Stimulated activated CD8-positive, alpha-beta memory T cell treated with anti-CD3 and anti-CD28 coated beads, Interleukin-2, amount 100 ng/mL, for 48 hours (primary cell): ENCODE measurements at regions not wholly inside any gene's neighbourhood (a gene's known extent, or its start where the extent isn't known, plus 50 kb on each side); places are given as distances from the start of the nearest gene placed in this dataset.
"Not testable (repeated sequence)": the region's sequence is repeated elsewhere in the genome, so short reads cannot be mapped to it uniquely, and the experiment has no call there.

Source experiments
- DNase-seq, 2 donors: peaks; one replicate each; pipeline ENCODE4 v3.0.0-alpha.2; 2020; ENCODE audit warnings: low read depth in 2 of 2

DNA sequence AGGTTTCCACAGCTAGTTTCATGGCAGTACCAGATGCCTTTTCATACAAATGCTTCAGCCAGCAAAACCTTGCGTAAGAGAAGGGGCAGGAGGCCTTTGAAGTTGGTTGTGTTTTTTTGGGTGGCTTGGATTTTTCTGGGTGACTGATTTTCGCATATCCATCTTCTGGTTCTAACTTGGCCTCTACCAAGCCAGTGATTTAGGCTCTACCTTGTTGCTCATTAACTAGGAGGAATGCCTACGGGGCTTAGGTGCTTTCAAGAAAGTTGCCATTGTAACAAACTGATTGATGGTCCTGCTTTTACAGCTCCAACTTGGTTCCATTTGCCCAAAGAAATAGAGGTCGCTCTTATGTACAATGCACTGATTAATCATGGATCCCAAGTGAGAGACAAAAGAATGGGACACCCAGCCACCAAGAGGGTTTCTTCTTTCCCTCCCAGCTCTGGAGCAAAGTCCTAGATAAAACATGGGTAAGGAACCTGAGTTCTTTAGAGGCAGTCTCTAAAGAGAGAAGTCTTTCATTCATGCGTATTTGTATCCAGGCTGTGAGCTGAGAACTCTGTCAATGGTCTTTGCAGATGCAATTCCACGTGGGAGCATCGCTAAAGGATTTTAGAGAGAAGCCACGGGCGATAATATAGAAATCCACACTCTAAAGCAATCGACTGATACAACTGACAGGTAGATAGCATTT is 92.1 kb upstream of the FGFR2 start:
- DNase-seq: no peak

DNA sequence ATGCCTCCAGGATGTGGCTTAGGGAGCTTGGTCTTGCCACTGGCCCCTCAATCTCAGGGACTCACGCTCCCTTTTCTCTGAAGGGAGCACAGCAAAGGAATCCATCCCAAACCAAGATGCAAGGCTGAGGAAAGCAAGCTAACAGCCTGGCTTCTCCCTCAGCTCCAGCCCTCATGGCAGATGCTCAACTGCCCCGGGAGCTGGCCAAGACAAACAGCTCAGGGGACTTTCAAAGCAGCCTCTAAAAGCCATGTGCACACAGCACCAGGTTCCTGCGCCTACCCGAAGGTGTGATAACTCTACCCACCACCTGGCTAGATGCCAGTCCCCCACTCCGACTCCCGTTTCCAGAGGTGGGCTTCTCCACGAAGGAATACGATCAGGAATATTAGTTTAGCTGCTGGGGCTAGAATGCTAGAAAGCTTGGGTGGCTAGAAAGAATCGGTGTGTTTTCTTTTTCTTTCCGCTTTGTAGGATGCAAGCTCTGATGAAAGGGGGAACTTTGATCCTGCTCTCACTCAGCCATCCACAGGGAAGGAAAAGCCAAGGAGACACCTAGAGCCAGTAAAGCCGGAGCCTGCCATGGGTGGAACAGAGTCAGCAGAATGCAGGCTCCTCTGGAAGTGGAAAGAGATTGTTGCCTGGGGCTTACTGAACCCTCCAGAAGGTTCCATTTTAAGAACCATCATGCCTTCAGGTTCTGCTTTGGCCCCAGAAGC is 89.0 kb upstream of the FGFR2 start:
- DNase-seq: no peak

DNA sequence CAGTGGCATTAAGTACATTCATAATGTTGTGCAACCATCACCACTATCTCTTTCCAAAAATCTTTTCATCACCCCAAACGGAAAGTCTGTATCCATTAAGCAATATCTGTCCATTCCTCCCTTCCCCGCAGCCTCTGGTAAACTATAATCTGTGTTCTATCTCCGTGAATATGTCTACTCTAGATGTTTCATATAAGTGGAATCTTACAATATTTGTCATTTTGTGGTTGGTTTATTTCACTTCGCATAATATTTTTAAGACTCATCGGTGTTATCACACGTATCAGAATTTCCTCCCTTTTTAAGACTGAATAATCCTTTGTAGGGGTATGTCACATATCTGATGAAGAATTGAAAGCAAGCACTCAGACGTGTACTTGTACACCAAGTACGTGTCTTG is 86.0 kb upstream of the FGFR2 start:
- no peak for DNase-seq

DNA sequence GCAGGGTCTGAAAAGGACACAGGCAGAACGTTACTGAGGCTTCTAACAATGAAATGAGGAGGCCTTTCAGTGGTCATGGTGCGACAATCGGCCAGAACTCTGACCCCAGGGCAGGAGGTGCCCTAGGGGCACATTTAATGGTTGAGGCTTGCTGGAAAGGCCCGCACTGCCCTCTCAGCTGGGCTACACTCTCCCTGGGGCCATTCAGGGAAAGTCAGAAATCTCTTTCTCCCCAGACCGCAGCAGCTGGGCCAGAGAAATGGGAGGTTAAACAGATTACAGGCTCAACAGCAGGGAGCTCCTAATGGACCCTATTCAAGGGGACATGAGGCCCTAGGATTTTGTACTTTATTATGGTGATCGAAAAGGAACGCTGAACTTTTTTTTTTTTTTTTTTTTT is 85.6 kb upstream of the FGFR2 start:
- DNase-seq: no peak

DNA sequence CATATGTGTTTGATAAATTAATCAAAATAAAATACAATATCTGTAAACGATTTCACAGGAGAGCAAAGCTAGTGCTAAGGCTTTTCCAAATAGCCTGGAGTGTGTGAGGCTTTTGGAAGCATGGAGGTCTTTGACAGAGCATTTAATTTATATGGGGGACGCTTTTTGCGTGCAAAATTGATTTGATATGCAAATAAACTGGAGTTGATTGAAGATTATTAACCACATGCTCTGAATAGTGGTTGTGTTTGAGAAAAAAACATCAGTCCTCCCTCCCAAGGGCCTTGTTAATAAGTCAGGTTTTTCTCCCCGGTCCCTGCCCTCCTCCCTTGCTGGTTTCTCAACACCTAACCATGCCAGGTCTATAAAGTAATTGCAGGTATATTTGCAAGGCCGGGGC is 85.1 kb upstream of the FGFR2 start:
- DNase-seq: no peak

DNA sequence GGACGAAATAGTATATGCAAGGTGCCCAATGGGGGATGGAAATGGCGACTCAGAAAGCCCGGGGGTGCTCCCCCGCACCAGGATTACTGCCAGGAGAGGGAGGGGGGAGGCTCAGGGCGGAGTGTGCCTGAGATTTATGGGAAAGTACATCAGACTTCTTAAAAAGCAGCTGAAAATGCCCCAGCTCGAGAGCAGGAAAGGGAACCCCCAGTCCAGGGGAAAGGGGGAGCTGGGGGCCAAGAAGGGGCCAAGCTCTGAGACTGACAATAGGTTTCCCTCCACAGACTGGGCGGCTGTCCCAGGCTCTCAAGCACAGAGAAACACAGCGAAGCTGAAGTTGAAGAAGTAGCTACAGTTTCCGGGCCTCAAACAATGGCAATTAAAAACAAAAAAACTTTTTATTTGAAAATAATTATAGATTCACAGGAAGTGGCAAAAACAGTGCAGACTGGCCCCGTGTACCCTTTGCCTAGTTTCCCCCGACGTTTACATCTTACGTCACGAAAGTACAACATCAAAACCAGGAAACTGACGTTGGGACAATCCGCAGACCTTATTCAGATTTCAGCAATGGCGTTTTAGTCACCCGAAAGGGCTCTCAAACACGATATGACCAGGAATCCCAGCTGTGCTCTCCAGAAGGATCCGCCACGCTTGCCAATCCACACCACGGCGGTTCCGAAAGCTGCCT is 83.9 kb upstream of the FGFR2 start:
- no peak for DNase-seq

DNA sequence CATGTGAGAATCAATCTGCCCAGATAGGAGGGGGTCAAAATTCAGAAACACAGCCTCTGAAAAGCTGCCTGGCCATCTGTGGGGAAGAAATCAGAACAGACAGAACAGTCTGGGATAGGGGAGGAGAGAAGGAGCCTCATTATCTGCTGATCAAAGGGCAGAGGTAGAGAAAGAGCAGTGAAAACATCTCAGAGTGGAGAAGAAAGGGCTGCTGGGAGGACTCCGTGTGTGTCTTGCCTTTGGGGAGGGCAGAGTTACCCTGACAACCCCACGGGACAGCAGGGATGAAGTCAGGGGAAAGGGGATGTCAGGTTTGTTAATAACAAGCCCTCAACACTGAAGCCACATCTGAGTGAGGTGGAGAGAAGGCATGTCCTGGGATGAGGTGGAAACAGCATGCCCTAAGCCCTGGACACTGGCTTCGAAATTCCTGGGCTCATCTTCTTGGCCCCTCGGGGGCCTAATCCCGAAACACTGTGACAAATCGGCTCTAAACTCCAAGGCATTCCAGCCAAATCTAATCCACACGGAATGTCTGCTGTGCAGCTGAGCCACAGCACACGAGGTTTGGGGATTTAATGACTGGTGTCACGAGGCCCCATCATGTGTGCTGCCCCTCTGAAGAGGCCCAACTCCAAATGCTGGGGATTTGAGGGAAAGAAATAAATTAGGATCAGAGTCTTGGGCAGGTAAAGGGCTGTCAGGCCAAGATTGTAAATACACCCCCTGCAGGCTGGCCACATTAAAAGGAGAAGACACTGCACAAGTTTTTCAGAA is 82.8 kb upstream of the FGFR2 start:
- no peak for DNase-seq

DNA sequence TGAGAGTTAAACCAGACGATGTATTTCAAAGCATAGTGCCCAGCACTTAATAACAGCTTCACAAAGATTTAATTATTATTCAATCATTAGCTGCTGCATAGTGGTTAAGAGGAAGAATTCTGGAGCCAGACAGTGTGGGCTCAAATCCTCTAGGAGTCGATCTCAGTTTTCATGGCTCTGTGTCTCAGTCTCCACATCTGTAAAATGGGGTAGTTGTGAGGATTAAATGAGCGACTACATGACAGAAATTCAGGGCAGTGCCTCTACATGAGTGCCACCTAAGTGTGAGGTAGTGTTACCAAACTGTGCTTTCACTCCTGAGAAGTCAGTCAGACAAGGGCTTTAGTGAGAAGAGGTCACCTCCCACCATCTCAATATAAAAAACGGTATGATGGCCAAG is 81.7 kb upstream of the FGFR2 start:
- DNase-seq: no peak

DNA sequence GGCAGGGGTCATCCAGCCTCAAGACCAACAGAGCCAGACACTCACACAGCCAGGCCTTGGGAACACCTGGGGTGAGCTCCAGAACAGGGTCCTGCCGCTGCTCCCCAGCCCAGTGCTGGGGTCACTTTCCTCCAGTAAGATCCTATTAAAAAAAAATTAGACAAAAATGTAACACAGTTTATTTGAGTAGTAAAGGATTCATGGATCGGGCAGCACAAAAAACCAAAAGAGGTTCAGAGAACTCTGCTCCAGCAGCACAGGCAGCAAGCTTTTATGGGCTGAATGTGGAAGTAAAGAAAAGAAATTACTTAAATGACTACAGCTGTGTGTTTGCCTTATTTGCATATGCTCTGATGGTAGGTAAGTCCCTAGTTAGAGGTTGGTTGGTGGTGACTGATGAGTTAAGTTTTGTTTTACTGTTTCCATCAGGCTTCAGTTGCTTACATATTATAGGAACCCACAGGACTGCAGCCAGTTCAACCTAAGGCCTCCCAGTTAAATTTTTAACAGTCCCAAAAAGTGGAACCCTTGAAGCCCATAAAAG is 80.5 kb upstream of the FGFR2 start:
- DNase-seq: no peak

DNA sequence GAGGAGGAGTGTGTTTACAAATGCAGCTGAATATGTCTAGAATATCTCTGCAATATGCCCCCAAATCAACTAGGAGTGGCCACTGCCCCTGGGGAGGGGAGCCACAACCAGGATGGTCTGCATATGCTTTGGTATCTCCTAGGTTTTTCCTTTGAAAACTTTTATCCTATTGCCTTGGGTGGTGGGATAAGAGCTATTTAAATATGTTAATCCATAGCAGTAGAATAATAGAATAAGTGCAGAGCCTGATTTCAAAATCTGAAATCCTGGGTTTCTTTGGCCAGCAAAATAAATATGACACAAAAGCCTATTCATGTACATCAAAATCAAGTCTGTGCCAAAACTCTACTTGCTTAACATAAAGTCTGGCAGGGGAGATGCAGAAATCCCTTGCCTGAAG is 79.6 kb upstream of the FGFR2 start:
- DNase-seq: no peak

DNA sequence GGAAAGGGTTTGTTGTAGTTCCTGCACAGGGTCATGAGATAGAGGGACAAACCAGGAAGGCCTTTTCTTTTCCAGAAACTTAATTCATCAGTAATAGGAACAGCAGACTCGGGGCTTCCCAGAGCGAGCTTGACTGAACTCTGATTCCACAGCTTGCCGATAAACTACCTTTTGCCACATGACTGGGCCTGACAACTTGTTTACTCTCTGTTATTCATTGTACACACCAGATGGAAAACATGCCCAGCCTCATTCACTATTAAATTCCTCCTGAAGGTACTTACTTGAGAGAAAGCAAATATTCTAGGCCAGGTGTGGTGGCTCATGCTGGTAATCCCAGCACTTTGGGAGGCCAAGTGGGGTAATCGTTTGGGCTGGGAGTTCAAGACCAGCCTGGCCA is 77.1 kb upstream of the FGFR2 start:
- DNase-seq: no peak

DNA sequence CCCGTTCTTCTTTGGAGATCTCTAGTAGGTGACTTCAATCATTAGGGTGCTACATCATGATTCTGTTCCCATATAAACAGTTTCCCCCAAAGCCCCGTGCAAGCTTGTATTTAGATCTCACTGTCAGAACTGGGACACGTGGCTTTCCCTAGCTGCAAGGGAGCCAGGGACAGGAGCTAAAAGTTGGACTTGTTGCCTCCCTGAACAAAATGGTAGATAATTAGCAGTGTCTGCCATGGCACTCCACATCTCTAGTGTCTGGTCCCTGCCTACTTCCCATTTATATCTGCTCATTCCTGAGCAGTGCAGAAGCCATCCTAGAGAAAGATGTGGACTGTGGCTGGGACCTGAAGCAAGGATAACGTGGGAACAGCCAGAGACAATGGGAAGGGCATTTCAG is 76.6 kb upstream of the FGFR2 start:
- DNase-seq: no peak

DNA sequence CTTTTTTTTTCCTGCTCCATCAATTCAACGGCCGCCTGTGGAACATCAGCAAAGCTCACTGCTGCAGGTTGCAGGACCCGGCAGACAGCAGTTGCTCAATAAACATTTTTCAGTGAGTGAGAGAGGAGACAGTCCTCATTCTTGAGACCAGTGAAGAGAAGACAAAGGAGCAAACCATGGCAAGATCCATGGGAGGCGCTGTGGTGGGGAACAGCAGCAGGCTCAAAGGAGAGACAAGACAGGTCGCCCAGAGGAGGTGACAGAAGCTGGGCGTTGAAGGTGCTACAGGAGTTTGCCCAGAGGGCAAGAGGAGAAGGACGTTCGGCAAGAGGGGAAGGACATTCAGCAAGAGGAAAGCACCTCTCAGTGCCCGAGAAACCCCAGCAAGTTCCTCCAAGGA is 74.5 kb upstream of the FGFR2 start:
- DNase-seq: no peak

DNA sequence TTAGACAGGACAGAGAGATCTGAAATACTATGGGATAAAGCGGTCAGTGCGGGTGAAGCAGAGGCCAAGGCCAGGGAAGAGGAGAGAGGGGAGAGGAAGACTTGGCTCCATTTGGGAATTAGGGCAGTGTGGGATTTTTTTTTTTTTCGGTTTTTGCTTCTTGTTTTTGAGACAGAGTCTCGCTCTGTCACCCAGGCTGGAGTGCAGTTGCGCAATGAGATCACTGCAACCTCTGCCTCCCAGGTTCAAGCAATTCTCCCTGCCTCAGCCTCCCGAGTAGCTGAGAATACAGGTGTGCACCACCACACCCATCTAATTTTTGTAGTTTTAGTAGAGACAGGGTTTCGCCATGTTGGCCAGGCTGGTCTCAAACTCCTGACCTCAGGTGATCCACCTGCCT is 71.6 kb upstream of the FGFR2 start:
- not testable (repeated sequence) for DNase-seq

DNA sequence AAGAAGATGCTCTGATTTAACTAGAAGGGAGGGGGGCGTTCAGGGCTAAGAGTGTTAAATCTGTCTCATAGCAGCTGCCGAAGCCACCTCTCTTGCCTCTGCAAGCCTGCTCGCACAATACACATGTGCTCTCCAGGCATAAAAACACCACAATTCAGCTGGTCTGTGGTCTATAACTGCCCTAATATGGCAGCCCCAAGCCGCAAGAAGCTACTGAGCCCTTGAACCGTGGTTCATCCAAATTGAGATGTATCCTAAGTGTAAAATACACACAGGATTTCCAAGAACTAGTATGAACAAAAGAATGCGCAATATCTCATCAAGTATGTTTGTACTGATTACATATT is 70.8 kb upstream of the FGFR2 start:
- no peak for DNase-seq

DNA sequence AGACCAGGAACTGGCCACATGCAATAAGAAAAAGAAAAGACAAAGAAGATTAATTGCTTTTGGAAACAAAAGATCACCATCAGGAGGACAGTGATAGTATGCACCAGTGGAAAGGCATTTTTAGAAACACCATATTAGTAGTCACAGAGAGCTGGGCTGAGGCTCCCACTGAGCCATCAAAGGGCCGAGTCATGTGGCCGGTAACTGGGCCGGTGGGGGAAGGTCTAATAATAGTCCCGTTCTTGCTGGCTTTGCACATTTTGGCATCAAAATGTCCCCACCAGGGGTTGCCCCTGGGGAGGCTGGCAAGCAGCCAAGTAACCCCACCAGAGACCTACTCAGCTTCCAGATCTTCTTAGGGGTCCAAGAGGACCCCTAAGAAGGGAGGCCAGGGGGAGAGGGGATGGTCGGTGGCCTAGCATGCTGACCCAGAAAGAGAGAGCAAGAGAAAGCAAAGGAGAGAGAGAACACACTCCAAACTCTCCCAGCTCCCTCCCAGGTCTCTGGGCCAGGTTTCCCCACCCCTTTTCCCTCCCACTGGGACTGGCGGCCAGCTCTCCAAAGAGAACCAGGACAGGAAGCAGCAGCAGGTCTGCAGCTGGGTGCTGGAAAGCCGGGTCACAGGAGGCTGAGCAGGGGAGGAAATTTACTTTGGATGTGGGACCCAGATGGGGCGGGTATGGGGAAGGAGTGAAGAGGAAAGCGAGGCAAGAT is 70.2 kb upstream of the FGFR2 start:
- DNase-seq: no peak

DNA sequence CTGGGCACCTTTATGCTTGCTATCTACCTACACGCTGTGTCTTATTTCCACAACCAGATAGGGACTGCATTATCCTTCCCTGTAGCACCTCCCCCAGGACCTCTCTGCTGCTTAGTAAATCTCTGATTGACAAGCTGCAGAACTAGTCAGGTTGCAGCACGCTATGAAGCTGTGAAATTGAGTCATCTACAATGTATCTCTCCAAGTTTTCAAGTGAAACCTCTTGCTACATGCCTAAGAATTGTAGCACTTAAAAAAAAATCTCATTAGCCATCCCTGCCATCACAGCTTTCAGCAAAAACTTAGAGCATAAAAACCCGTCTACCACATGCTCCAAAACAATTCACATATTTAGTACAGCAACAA is 69.7 kb upstream of the FGFR2 start:
- no peak for DNase-seq

DNA sequence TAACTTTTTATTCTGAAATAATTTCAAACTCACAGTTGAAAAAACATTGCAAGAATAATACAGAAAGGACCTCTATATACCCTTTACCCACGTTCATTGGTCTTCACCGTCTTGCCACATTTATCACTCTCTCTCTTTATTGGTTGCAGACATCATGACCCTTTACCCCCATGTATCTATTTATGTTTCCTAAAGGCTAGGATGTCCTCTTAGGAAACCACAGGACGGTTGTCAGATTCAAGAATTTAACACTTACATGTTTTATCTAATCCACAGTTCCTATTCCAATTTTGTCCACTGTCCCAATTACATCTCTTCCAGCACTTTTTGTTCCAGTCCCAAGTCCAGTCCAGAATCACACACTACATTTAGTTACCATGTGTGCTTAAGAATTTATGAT is 67.6 kb upstream of the FGFR2 start:
- no peak for DNase-seq

DNA sequence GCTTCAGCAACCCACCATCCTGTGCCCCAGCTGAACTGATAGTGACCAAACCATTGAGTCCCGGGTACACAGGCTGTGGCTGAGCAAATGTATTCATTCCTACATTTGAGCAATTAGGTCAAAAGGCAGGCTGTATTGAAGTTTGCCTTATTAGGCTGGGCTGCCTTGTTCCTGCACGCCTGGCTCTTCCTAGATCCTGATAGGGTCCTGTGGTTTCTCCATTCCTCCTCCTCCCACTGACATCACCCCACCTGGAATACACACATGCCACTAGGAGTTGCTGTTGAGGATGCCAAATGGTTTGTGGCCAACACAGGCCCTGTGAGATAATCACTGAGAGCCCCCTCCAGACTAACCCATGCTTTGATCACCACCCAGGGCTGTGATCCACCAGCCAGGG is 66.4 kb upstream of the FGFR2 start:
- no peak for DNase-seq

DNA sequence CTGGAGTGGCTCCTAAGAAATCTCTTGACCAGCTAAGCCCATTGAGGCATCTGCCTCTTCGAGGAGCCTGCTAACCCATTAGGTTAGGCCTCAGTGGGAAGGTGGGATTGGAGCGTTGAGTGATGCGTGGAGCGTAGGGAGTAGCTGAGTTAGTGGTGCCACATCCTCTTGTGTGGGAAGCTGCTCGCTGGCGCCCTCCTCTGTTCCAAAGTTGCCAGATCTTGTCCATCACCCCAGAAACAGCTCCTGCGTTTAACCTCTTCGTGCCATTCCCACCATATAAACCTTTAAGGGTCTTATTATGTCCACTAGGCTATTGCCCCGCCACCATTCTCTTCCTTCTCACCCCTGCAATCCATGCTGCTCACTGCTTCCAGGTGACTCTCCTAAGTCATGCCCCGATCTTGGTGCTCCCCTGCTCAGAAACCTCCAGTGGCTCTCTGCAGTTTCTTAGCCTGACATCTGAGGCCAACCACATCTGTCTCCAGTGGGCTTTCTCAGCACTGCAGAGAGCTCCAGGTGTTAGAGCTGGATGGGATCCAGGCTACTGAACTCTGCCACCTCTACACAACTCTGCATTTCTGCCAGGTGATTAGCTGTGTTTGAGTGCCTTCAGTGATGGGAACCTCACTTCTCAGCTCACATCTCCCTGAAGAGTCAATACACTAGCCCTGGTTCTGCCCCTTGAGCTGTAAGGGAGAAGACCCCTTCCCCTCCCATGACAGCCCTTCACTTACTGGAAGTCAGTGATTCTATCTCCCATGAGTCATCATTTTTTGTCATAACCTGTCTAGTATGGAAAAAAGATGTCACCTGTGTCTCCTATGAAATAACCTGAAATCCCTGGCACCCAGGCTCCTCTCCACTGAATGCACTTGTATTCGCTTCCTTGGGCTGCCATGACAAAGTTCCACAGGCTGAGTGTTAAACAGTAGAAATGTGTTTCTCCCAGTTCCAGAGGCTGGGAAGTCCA is 65.0 kb upstream of the FGFR2 start:
- DNase-seq: peak in 1 of 2 donors; percentile 3
